ENCODE measurements at regions not wholly inside any gene's neighbourhood (a gene's known extent, or its start where the extent isn't known, plus 50 kb on each side); places are given as distances from the start of the nearest gene placed in this dataset.

DNA sequence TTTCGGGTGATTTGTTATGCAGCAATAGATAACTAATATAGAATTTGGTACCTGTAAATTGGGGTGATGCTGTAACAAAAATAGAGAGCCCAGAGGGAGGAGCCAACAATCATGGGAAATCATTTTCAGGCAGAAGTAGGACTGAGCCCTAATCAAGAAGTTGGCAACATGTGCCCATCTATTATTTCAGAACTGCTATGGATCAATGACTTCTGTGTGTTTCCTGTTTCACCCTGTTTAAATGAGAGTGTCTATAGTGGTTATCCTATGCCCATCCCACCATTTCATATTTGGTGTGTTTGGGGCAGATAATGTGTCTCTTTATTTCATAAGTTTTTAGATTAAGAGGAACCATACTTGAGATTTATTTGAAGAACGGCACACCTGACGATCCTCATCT is 330.8 kb upstream of the CITED2 start:
- Histone ChIP-seq H3K9ac (ENCODE audit: extremely low read depth, low read length, poor library complexity, severe bottlenecking) (no peak overlapping the region), H3K9me3 (ENCODE audit: control insufficient read depth, low read length) (no peaks in the 10 kb centered on the region), H3K4me1 (ENCODE audit: control insufficient read depth, insufficient read depth, low read length) (no peaks in the 10 kb centered on the region), H3K36me3 (ENCODE audit: control insufficient read depth, insufficient read depth, low read length) (no peaks in the 10 kb centered on the region), H3K4me3 (ENCODE audit: low read length) (no peak overlapping the region), H3K27ac (ENCODE audit: low read depth, low read length) (no peak overlapping the region), H3K27me3 (ENCODE audit: control insufficient read depth, insufficient read depth, low read length, poor library complexity, severe bottlenecking) (no peaks in the 10 kb centered on the region)
- H3K4me3 Mint-ChIP-seq = no peak overlapping the region
- WGBS, 2 experiments (ENCODE audit: insufficient coverage in 1 of 2, insufficient read length in 1 of 2) = 93 to 100% methylated on average over 1 to 3 of the region's 3 CpGs
- H3K27me3 Mint-ChIP-seq (ENCODE audit: insufficient read depth) = no peaks in the 10 kb centered on the region
- no peak for DNase-seq
- no peaks in the 10 kb centered on the region for H3K4me1 Mint-ChIP-seq
- H3K9me3 Mint-ChIP-seq = no peaks in the 10 kb centered on the region
- H3K36me3 Mint-ChIP-seq (ENCODE audit: low read depth) = no peaks in the 10 kb centered on the region
- no peak overlapping the region for H3K27ac Mint-ChIP-seq
- TF ChIP-seq, protein P1, sequence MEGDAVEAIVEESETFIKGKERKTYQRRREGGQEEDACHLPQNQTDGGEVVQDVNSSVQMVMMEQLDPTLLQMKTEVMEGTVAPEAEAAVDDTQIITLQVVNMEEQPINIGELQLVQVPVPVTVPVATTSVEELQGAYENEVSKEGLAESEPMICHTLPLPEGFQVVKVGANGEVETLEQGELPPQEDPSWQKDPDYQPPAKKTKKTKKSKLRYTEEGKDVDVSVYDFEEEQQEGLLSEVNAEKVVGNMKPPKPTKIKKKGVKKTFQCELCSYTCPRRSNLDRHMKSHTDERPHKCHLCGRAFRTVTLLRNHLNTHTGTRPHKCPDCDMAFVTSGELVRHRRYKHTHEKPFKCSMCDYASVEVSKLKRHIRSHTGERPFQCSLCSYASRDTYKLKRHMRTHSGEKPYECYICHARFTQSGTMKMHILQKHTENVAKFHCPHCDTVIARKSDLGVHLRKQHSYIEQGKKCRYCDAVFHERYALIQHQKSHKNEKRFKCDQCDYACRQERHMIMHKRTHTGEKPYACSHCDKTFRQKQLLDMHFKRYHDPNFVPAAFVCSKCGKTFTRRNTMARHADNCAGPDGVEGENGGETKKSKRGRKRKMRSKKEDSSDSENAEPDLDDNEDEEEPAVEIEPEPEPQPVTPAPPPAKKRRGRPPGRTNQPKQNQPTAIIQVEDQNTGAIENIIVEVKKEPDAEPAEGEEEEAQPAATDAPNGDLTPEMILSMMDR (conservative IDR thresholded peaks at IDR 0.05) = no peak

DNA sequence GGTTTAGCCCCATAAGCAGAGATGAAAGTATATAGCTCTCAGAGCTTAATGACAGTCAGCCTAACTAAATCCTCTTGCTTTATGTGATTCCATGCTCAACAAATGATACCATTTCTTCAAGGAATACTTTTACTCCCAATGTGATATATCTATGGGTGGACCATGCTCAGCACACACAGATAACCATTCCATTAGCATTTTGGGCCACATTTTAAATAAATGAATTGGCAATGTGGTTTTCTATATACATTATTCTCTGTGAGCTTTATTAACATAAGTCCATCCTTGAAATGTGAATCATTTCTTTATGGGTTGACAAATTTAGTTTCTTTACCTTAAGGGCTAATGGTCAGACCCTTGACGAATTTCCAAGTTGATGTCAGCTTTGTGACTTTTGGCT is 329.3 kb upstream of the CITED2 start:
- whole genome bisulfite sequencing, 2 experiments (ENCODE audit: insufficient coverage in 1 of 2, insufficient read length in 1 of 2) = 83 to 100% methylated on average over 1 of the region's 1 CpG
- Histone ChIP-seq H3K9me3 (ENCODE audit: control insufficient read depth, low read length) (no peaks in the 10 kb centered on the region), H3K9ac (ENCODE audit: extremely low read depth, low read length, poor library complexity, severe bottlenecking) (no peak overlapping the region), H3K36me3 (ENCODE audit: control insufficient read depth, insufficient read depth, low read length) (no peaks in the 10 kb centered on the region), H3K4me3 (ENCODE audit: low read length) (no peak overlapping the region), H3K4me1 (ENCODE audit: control insufficient read depth, insufficient read depth, low read length) (no peaks in the 10 kb centered on the region), H3K27me3 (ENCODE audit: control insufficient read depth, insufficient read depth, low read length, poor library complexity, severe bottlenecking) (no peaks in the 10 kb centered on the region), H3K27ac (ENCODE audit: low read depth, low read length) (no peak overlapping the region)
- TF ChIP-seq, protein P1 (conservative IDR thresholded peaks at IDR 0.05) = no peak
- Mint-ChIP-seq H3K36me3 (ENCODE audit: low read depth) (no peaks in the 10 kb centered on the region), H3K4me3 (no peak overlapping the region), H3K27ac (no peak overlapping the region), H3K9me3 (peaks cover under 1% of the 10 kb centered on the region), H3K27me3 (ENCODE audit: insufficient read depth) (no peaks in the 10 kb centered on the region), H3K4me1 (no peaks in the 10 kb centered on the region)
- DNase-seq = no peak

GRCh38 chr6:139702706-139703105 is 328.3 kb upstream of the CITED2 start:
- TF ChIP-seq, protein P1 (conservative IDR thresholded peaks at IDR 0.05) = no peak
- H3K4me1 Mint-ChIP-seq = no peaks in the 10 kb centered on the region
- H3K36me3 Mint-ChIP-seq (ENCODE audit: low read depth) = no peaks in the 10 kb centered on the region
- Histone ChIP-seq H3K4me3 (ENCODE audit: low read length) (no peak overlapping the region), H3K27ac (ENCODE audit: low read depth, low read length) (no peak overlapping the region), H3K9me3 (ENCODE audit: control insufficient read depth, low read length) (peaks cover 5% of the 10 kb centered on the region), H3K4me1 (ENCODE audit: control insufficient read depth, insufficient read depth, low read length) (no peaks in the 10 kb centered on the region), H3K9ac (ENCODE audit: extremely low read depth, low read length, poor library complexity, severe bottlenecking) (no peak overlapping the region), H3K27me3 (ENCODE audit: control insufficient read depth, insufficient read depth, low read length, poor library complexity, severe bottlenecking) (no peaks in the 10 kb centered on the region), H3K36me3 (ENCODE audit: control insufficient read depth, insufficient read depth, low read length) (no peaks in the 10 kb centered on the region)
- H3K27ac Mint-ChIP-seq = no peak overlapping the region
- no peaks in the 10 kb centered on the region for H3K27me3 Mint-ChIP-seq (ENCODE audit: insufficient read depth)
- no peak overlapping the region for H3K4me3 Mint-ChIP-seq
- DNase-seq = no peak
- H3K9me3 Mint-ChIP-seq = peaks cover 7% of the 10 kb centered on the region

Data from endodermal cell (in vitro differentiated cells).